GM18511 (cell line): ENCODE measurements at regions not wholly inside any gene's neighbourhood (a gene's known extent, or its start where the extent isn't known, plus 50 kb on each side); places are given as distances from the start of the nearest gene placed in this dataset.

Experiments used
- ATAC-seq: cut with Tn5 transposase; IDR thresholded peaks from one replicate; pipeline ENCODE4 v1.9.1; 2021; ENCODE audit warnings: mild to moderate bottlenecking, moderate library complexity; ENCODE audit not compliant: unreplicated experiment

DNA sequence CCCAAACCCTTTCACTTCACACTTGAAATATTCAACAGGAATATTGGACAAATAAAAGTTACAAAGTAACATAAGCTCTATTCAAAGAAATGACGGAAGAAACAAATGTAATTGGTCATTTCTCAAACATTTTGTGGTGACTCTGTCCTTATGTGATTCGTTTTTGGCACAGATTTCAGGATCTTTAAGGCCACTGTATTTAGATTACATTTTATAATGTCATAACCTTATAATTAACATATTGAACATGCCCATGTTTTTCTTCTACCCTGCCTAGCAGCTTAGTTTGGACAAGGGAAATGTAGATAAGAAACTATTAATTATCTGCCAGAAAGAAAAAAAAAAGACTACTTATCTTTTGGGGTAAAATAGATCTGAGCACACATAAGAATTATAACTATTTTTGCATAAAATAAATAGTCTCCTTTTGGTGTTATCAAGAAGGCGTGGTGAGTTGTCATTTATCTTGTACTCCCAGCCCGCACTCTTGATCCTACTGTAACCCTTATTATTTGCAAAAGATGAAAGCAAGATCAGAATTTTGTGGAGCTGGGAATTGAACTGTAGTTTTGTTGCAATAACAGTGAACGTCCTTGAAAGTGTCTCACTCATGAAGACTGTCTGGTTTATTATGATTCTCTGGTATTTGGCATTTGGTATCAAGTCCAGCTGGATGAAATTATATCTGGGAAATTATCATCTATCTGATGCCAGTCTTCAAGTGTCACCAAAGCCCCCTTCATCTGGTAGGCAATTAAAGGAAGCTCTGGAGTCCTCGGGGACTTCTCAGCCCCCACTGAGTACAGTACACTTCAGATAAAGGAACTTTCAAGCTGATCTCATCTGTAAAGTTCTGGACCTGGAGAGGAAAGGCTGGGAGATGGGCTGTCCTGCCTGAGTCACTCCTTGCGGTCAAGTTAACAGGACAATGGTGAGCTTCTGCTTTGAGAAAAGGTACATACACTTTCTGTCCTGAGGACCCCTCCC is 175.7 kb upstream of the INHBA start:
- no peak for ATAC-seq

DNA sequence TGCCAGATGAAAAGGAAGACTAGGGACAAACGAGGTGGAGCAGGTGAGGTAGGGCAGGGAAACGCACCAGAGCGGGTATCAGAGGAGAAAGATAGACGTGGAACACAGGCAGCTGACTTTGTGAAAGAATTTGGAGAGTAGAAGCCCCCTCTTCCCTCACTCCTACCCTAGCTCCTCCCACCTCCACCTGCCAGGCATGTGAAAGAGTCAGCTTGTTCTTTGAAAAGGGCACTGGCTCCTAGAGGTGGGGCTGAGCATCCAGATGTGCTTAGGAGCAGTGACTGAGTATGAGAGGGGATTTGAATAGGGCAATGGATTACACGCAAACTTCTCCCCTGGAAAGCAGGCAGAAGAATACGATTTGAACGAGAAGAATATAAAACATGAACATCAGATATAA is 174.2 kb upstream of the INHBA start:
- ATAC-seq = no peak

DNA sequence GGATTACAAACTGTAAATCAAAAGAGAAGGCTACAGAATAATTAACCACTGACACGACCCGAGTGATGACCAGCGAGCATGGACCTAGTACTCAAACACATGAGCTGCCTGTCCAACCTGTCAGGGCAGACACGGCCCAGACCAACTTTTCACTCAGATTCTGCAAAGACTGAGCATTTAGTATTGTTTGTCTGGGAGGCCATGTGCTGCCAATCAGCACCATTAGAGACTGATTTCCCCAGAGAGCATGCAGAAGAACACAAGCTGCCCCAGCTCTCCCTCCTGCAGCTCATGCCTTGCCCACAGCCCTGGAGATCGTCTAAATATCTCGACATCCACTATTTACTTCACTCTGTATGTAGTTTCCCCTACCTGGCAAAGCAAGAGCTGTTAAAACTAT is 172.6 kb upstream of the INHBA start:
- ATAC-seq = no peak

DNA sequence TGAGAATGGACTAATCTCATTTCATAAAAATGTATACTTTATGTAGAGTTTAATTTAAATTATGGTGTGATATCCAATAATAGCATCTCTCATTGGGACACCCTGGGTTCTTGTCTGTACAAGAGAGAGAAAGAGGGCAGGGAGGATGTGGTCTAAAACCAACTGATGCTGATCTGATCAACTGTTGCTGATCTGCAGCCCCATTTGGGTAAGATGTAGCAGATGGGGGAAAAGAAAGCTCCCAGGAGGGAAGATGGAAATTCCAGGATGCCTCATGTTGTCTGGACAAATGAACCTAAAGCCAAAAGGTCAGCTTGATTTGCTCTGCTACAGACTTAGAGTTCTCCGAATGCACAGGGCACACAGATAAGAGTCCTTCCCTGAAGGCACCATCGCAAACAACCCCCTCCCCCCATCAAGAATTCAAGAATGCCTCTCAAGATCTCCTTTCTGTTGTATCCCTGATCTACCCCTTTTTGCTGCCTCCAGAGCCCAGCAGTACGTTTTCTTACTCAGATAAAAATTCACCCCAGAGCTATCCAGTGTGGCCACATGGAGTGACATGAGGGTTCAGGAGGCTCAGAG is 171.4 kb upstream of the INHBA start:
- no peak for ATAC-seq

DNA sequence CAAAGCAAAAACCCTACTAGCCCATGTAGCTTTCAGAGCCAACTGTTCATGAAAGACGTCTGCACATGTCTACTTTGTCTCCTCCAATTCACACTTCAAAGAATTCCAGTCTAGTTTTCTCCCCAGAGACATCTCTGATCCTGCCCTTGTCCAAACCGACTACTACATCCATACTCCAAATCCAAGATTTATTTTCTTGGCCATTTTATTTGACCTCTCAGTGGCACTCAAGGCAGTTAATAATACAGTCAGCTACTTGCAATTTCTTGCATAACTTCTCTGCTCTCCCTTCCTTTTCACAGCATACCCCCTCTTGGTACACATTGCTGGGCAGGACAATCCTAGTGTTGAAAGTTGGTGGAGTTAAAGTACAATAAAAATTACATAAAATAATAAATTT is 170.9 kb upstream of the INHBA start:
- ATAC-seq = no peak

DNA sequence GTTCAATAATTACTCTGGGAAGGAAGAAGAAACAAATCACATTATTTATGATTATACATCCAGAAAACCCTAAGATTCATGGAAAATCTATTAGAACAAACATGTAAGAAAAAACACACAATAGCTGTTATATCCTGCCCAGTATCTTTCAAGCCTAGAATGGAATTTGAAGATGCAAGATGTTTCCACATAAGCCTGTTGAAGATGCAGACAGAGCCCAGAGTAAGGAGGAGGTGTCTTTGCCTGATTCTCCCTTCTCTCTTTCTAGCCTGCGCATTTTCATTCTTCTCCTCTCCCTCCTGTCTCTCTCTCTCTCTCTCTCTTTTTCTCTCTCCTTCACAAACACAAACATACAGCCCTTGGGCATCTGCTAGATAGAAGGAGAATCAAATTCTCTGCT is 170.1 kb upstream of the INHBA start:
- ATAC-seq = no peak

DNA sequence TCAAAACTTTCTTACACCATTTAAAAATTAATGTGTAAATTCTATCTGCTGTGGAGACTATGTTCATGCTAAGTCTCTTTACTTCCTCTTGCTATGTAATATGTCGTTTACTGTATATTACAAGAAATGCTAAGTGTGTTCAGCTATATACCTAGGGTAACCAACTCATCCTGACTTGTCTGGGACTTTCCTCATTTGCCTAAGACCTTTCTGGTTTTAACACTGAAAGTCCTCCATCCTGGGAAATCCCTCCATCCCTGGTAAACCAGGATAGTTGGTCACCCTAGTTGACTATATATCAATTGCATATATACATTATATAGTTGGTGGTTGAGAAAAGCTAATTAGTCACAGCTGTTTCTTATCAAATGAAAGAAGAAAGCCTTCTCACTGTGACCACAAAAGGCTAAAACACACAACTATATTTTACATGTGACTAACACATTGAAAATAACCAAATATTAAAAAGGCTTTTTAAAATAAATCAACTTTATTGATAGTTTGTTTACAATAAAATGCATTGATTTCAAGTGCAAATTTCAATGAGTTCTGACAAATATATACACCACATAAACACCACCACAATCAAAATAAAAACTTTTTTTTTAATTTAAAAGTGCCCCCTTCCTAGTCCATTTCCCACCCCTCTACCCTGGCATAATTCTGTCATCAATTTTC is 167.7 kb upstream of the INHBA start:
- ATAC-seq = peak; percentile 65

DNA sequence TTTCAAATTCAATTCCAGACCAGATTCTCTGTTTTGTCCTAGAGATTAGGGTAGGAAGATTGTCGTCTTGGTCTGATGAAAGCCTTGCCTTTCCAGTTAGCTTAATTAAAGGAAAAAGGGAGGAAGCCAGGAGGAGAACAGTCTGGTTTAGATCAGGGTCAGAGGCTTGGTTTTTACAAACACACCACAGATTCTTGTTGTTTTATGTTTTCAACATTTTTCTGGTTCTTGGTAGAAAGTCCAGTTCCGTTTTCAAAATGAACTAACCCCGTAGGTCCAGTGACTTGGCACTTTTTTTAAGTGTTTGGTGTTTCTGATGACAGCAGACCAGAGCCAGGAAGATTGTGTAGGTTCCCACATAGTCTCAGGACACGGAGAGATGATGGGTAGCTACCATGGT is 167.1 kb upstream of the INHBA start:
- ATAC-seq = peak; percentile 49

DNA sequence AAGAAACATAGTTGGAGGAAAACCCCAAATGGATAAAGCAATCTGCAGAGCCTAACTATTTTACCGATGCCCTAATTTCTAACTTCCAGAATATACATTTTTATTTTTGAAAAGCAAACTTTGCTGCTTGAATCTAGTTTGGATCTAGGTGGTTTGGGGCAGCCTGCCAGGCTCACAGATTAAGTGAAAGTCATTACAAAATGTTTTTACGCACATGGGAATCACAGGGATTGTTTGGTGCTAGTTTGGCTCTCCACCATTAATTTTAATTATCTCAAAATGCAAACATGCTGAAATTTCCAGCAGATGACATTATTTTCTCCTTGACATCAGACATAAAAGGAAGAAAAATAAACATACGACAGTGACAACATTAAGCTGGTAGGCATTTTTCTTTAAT is 166.7 kb upstream of the INHBA start:
- ATAC-seq = no peak

DNA sequence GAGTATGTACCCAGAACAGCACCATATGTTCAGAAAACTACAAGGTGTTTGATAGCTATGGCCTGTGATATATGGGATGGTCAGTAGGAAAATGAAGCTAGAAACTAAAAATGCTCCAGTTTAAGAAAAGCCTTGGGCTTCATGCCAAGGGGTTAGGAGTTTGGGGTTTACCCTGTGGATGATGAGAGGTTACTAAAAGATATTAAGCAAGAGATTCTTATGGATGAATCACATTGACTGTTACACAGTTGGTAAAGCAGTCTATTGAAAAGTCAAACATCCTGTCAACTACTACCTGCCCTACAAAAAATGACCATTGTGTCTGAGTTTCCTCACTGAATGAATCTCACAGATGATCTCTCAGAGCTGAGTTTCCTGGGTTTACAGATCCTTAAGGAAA is 166.2 kb upstream of the INHBA start:
- ATAC-seq = no peak

DNA sequence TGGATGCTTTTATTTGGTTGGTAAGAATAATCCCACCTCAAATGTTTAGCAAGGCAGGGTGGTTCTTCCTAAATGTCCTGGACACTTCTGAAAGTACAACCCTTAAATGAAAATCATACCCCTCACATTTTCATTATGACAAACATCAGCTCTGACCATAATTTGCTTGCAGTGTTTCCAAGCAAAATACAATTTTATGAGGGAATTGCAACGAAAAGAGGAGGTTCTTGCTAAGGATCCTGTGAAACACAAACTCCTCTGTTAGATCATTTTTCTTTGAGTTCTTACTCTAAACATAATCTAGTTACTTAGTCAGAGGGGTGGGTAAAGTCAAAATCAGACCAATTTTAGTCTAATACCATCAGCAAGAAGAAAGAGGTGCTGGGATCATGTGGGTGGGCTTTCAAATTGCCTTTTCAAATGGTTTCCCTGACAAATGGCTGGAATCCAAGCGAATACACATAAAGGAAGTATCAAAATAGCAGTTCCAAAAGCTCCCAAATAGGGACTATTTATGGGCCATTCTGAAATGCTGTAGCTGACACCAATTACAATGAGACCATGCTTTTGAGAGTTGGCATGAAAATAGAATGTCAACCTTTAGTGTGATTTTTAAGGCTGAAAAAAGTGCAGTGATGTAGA is 164.9 kb upstream of the INHBA start:
- ATAC-seq = no peak

DNA sequence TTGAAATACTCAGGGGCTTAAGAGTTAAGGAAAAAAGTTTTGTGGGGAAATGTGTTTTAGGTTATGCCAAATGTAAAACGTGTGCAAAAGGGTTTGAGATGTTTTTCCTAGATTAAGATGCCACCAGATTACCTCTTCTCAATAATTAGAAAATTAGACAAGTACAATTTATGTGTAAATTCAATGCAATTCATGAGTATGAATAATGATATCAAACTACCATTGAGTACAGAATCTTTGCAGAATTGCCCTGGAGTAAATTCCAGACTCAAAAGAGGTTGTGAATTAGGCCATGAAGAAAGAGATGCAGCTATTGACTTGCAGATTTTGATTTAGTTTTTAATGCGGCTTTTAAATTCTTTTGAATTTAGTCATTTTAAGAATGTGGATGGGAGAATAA is 159.4 kb upstream of the INHBA start:
- no peak for ATAC-seq

DNA sequence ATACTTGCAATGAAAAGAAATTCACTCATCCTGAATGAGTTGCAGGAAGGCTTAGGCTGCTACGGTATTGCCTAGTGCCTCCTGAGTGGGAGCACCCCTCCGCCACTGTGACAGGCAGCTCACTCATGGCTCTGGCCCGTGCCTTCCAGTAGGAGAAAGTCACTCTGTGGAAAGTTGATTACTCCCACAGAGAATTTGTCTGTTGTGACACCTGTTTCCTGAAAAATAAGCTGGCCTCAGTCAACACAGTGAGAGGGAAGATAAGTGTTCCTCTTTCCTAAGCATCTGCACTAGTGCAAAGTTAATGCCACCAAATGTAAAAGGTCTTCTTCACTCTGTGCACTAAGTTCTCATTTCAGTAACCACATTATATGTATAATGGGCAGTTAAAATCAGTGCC is 158.8 kb upstream of the INHBA start:
- ATAC-seq = no peak

DNA sequence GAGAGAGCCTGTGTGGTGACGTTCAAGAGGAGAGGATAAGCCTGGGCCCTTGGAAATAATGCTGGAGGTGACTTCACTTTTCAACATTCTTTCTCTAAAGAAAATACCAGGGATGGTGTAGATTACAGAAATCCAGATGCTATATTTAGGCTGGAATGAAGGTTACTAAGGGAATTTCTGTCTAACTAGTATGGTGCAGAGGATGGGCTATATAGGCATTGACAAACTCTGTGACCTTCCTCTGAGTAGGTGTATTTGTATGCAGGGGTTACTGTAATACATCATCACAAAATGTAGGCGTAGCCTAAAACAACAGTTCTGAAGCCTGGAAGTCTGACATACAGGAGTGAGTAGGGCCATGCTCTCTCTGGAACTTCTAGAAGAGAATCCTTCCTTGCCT is 155.3 kb upstream of the INHBA start:
- no peak for ATAC-seq

DNA sequence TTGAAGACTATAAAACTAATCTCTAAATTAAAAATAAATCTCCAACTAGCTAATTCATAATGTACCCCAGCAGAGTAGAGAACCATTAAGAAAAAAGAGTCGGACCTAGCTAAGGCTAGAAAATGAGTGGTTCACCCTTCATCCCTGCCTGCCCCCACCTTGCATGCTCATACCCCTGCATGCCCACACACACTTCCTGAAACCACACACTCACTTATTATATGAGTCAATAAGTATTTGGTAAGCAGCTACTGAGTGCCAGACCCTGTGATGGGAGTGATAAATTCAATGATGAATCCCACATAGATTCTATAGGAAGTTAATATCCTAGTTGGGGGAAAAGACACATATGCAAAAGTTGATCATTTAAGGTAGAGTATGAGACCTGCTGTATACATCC is 152.9 kb upstream of the INHBA start:
- no peak for ATAC-seq

DNA sequence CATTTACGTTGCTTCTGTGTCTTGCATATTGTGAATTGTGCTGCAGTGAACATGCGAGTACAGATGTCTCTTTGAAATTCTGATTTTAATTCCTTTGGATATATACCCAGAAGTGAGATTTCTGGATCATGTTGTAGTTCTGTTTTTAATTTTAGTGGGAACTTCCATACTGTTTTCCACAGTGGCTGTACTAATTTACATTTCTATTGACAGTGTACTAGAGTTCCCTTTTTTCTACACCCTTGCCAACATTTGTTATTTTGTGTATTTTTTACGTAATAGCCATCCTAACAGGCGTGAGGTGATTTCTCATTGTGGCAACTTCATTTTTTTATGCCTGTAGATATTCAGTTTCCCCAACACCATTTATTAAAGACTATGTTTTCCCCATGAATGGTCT is 144.7 kb upstream of the INHBA start:
- no peak for ATAC-seq

DNA sequence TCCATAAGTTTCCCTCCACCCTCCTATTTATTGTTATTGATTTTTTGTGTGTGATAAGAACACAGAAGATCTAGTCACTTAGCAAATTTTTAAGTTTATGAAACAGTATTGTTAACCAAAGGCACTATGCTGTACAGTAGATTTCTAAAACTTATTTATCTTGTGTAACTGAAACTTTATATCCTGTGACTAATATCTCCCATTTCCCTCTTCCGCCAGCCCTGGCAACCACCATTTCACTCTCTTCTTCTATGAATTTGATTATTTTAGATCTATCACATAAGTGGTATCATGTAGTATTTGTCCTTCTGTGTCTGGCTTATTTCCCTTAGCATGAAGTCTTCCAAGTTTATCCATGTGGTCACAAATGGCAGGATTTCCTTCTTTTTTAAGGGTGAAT is 144.3 kb upstream of the INHBA start:
- ATAC-seq = no peak

DNA sequence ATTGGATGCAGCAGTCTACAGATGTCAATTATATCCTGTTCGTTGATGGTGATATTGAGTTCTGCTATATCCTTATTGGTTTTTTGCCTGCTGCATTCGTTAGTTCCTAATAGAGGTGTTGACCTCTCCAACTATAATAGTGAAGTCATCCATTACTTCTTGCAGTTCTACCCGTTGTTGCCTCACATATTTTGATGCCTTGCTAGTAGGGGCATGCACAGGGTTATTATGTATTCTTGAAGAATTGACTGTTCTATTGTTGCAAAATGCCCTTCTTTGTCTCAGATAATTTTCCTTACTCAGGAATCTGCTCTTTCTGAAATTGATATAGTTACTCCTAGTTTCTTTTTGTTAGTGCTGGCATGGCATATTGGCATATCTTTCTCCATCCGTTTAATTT is 140.1 kb upstream of the INHBA start:
- ATAC-seq = no peak

DNA sequence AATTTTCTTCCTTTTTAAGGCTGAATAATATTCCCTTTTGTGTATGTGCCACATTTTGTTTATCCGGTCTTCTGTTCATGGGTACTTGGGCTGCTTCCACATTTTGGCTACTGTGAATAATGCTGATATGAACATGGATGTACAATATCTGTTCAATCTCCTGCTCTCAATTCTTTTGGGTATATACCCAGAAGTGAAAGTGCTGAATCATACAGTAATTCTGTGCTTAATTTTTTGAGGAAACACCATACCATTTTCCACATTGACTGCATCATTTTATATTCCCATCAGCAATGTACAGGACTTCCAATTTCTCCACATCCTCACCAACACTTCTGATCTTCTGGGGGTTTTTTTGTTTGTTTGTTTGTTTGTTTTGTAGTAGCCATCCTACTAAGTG is 135.0 kb upstream of the INHBA start:
- no peak for ATAC-seq

DNA sequence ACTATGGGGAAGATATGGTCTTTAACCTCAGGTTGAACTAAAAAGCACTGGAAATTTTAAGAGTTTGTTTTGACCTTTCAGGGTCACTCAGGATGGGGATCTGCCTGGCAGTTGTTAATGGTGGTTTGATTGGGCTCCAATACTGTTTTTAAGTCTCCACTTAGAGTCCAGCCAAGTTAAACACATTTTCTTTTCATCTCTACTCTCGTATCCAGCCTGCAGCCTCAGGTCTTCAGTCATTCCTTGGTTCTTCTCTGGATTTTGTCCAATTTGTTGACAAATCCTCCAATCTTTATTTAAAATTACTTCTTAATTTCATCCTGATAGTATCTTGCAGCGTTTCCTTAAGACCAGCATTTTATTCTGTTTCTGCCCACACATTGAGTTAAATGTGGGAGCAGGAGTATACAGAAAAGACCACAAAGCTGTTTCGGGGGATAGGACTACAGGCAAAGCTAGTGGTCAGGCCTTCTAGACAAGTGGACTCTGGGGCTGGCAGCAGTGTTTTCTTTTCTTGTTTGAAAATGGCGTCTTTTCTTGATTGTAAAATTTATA is 133.2 kb upstream of the INHBA start:
- no peak for ATAC-seq
